ENCODE measurements at regions not wholly inside any gene's neighbourhood (a gene's known extent, or its start where the extent isn't known, plus 50 kb on each side); places are given as distances from the start of the nearest gene placed in this dataset.

DNA sequence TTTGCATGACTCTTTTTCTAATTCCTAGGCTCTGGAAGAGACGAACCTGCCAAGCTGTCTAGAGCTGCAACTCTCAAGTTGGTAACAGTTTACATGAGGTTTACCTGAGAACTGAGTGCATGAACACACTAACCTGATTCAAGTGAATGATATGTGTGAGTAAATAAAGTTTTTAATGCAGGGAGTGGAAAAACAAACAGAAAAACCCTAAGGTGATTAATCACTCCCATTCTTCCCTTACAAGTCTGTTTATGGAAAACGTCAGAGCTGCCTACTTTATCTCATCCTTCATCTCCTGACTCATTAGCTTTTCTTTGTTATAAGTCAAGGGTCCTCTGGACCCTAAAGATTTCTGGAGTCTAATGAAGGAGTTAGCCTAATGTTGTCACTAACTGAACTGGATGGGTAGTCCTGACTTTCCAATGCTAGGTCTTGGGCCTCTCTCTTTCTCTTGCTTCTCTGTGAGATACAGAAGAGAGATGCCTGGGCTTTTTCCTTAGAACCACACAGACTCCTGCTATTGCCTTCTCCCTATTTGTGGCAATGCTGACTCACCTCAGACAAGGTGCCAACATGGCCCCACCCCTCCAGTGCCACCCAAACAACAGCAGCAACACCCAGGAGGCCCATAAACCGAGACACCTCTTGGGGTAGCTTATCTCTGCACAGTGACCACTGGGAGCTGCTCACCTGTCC is 952.4 kb downstream of the EPHA4 start:
- DNase-seq (ENCODE audit: low read depth in 2 of 2), result no peak

- DNase-seq (ENCODE audit: low read depth in 2 of 2), result no peak
Measured at GRCh38 chr2:220626603-220627002, 945.5 kb downstream of the EPHA4 start.

GRCh38 chr2:220628252-220628651 is 943.9 kb downstream of the EPHA4 start:
- no peak for DNase-seq (ENCODE audit: low read depth in 2 of 2)

- DNase-seq (ENCODE audit: low read depth in 2 of 2), result no peak
Measured at GRCh38 chr2:220641137-220641536, 931.0 kb downstream of the EPHA4 start.

DNA sequence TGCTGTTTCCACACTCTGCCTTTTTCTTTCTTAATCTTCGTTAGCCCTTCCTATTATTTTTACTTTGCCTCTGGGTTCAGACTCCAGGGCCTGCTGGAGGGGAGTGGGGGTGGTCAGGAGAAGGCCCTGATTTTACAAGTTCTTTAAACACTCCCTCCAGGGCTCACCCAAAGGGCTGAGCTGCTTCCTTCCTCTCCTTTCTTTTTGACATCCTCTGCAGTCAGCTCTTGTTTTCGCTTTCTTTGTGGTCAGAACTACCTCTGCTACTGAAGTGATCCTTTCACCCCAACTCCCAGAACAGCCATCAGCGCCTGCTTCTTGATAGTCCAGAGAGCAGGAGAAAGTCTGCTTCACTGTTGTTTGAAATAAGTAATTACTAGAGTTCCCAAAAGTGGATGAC is 925.7 kb downstream of the EPHA4 start:
- DNase-seq (ENCODE audit: low read depth in 2 of 2), result no peak

- DNase-seq (ENCODE audit: low read depth in 2 of 2), result no peak
Measured at GRCh38 chr2:220648628-220649027, 923.5 kb downstream of the EPHA4 start.

DNA sequence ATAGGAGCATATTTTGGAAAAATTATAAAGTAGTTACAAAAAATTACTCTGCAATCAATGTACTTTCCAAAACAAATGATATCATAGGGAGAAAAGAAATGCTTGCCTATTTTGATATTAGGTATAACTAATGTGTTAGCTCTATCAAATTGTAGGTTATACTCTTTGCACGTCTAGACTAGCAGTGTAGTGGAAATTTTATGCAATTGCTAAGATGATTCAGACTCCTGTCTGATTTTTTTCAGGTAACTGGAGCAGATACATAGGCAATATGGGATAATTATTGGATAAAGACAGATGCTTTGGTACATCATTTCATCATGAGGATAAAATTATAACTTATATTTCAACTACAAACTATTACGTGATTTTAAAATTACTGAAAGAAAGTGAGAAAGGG is 918.3 kb downstream of the EPHA4 start:
- no peak for DNase-seq (ENCODE audit: low read depth in 2 of 2)

DNA sequence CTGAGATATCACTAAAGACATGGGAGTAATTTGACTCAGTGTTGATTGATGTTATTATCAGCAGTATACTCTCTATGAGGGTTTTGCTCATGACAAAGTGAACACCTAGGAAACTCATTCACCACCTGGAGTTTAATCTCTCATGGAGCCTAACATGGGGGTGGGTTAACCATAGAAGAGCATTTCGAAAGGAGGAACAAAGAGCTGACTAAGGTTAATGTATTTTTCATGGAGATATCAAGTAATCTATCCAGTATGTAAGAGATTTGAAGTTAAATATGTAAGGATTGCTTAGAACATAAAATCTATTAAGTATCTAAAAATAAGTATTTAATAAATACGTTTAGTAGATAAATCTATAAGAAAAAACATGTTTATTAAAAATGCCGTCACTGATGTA is 917.8 kb downstream of the EPHA4 start:
- no peak for DNase-seq (ENCODE audit: low read depth in 2 of 2)

- DNase-seq (ENCODE audit: low read depth in 2 of 2), result no peak
Measured at GRCh38 chr2:220660277-220661145, 911.6 kb downstream of the EPHA4 start.

DNA sequence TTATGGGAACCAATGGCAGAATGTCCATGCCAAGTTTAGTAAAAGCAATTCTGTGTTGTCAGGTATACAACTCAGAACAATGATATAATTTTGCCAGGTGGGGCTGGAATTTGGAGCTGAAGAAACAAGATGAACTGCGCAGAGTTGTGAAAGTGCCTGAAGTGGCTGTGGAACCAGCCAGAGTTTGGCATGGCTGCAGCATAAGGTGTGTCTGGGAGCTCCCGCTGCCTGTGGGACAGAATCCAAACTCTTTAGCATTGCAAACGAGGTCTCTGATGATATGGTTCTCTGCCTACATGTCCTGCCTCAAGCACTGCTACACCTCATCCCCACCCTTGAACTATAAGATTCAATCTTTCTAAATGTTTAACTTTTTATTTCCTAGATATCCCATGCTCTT is 909.7 kb downstream of the EPHA4 start:
- no peak for DNase-seq (ENCODE audit: low read depth in 2 of 2)

- DNase-seq (ENCODE audit: low read depth in 2 of 2), result no peak
Measured at GRCh38 chr2:220663065-220663464, 909.0 kb downstream of the EPHA4 start.

DNA sequence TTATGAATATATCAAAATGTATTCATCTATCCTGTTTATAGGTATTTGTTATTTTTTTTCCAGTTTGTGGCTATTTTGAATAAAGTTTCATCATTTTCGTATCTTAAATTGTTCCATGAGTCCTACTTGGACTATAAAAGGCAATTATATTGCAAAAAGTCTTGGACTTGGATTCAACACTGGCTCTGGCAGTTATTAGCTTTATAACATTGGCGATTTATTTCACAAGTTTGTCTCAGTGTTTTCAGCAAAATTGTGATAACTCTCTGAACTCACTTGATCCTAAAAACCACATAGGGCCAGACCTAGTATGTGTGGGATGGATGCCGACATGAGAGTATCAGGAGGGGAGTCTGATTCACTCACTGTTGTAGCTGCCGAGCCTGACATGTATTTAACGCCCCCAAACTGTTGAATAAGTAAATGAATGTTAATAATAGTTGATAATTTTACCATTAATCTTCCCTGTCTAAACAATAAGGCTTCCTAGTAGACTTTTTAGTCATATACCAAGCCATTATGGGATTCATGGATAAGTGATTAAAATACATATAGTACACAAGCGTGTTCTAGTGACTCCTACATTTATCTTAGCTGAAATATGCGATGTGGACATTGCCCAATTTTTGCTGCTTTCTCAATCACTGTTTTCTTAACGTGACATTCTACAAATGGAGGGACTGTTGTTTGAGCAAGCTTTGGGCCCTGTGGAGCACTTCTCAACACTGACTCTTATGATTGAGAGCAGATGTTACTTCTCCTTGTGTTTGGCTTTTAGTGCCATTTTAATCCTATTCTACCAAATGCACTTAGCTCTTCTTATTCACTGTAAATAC is 907.6 kb downstream of the EPHA4 start:
- DNase-seq (ENCODE audit: low read depth in 2 of 2), result no peak

GRCh38 chr2:220665108-220665471 is 907.0 kb downstream of the EPHA4 start:
- DNase-seq (ENCODE audit: low read depth in 2 of 2), result no peak

DNA sequence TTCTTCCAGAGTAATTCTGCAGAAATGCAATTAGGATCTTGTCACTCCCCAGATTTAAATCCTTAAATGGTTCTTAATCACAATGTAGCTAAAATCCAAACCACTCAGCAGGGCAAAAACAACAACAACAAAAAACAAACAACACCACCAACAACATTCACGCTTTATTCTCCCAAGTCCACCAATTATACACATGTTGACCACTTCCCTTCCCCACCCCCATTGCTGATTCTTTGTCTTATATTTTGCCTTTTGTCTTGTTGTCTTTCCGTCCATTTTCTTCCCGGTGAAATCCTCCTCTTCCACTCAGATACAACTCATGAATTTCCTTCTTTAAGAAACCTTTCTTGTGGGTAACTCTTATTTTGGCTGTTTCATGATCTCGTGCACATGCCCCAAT is 902.8 kb downstream of the EPHA4 start:
- DNase-seq (ENCODE audit: low read depth in 2 of 2), result no peak

DNA sequence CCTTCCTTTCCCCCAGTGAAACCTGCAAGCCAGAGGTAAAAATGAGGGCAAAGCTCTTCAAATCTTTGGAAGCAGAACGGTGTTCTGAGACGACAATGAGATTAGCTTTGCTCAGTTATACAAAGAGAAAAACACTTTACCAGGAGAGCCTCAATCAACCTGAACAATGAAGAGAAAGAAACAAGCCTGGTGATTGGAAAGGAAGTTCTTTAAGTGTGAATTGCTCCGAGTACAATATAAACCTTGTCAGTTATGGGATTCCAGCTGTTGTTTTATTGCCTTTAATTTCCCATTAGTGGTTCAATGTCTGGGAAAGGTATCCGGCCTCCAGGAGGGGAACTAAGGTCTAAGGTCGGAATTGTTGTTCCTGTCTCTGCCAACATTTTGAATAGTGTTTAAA is 901.6 kb downstream of the EPHA4 start:
- DNase-seq (ENCODE audit: low read depth in 2 of 2), result no peak

GRCh38 chr2:220673151-220673874 is 898.8 kb downstream of the EPHA4 start:
- DNase-seq (ENCODE audit: low read depth in 2 of 2), result no peak

GRCh38 chr2:220674033-220674432 is 898.1 kb downstream of the EPHA4 start:
- no peak for DNase-seq (ENCODE audit: low read depth in 2 of 2)

- DNase-seq (ENCODE audit: low read depth in 2 of 2), result no peak
Measured at GRCh38 chr2:220676695-220677094, 895.4 kb downstream of the EPHA4 start.

DNA sequence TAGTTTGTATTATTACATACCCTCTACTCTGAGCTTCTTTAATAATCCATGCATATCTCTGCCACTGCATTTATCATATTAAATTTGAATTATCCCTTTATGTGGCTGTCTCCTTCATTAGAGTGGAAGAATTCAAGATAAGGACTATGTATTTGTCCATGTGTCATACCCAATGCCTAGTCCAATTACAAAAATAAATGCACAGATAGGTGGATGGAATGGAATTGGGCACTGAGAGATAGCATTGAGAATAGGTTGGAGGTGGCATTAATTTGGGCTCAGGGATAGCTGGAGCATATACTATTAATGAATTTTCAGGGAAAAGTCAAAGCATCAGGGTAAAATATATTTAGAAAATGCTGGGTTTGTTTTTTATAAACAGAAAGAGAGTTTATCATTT is 893.2 kb downstream of the EPHA4 start:
- DNase-seq (ENCODE audit: low read depth in 2 of 2), result no peak

GRCh38 chr2:220682616-220683015 is 889.5 kb downstream of the EPHA4 start:
- no peak for DNase-seq (ENCODE audit: low read depth in 2 of 2)

- no peak for DNase-seq (ENCODE audit: low read depth in 2 of 2)
Measured at GRCh38 chr2:220684099-220684498, 888.0 kb downstream of the EPHA4 start.
